GM23248 (cell line): ENCODE measurements at regions not wholly inside any gene's neighbourhood (a gene's known extent, or its start where the extent isn't known, plus 50 kb on each side); places are given as distances from the start of the nearest gene placed in this dataset.
A peak's percentile ranks its signal among the peaks of the same experiment; 100 is the strongest.
"Not testable (repeated sequence)": the region's sequence is repeated elsewhere in the genome, so short reads cannot be mapped to it uniquely, and the experiment has no call there.

Experiments used
- DNase-seq: peaks from one replicate; pipeline ENCODE4 v3.0.0-alpha.2; 2015
- H2AFZ ChIP-seq: fragments of 200-600 bp; sonication (generic); 2 replicates; pipeline ENCODE4 v1.6.1; 2016; ENCODE audit warnings: antibody characterized with exemption
- H3F3A ChIP-seq: fragments of 200-600 bp; sonication (generic); 2 replicates; pipeline ENCODE4 v1.6.1; 2016; ENCODE audit warnings: mild to moderate bottlenecking, antibody characterized with exemption, mixed run types; ENCODE audit not compliant: insufficient read depth
- H3K27ac ChIP-seq: fragments of 200-600 bp; sonication (generic); 2 replicates; pipeline ENCODE4 v1.5.1; 2016; ENCODE audit warnings: mild to moderate bottlenecking
- H3K27me3 ChIP-seq: fragments of 200-600 bp; sonication (generic); replicated peaks from 2 replicates; pipeline ENCODE4 v1.6.1; 2016; ENCODE audit warnings: mild to moderate bottlenecking; ENCODE audit not compliant: insufficient read depth
- H3K36me3 ChIP-seq: fragments of 200-600 bp; sonication (generic); 2 replicates; pipeline ENCODE4 v1.6.1; 2016; ENCODE audit warnings: low read depth, mild to moderate bottlenecking
- H3K4me1 ChIP-seq: fragments of 200-600 bp; sonication (generic); 2 replicates; pipeline ENCODE4 v1.6.1; 2016; ENCODE audit warnings: mild to moderate bottlenecking; ENCODE audit not compliant: insufficient read depth
- H3K4me2 ChIP-seq: fragments of 200-600 bp; sonication (generic); one replicate; pipeline ENCODE4 v1.6.1; 2016; ENCODE audit warnings: mild to moderate bottlenecking; ENCODE audit not compliant: unreplicated experiment
- H3K4me3 ChIP-seq: fragments of 200-600 bp; sonication (generic); 2 replicates; pipeline ENCODE4 v1.5.1; 2016; ENCODE audit warnings: mild to moderate bottlenecking
- H3K79me2 ChIP-seq: fragments of 200-600 bp; sonication (generic); 2 replicates; pipeline ENCODE4 v1.6.1; 2016; ENCODE audit warnings: mild to moderate bottlenecking; ENCODE audit not compliant: insufficient read depth
- H3K9ac ChIP-seq: fragments of 200-600 bp; sonication (generic); 2 replicates; pipeline ENCODE4 v1.6.1; 2016; ENCODE audit warnings: mild to moderate bottlenecking
- H3K9me2 ChIP-seq: fragments of 200-600 bp; sonication (generic); 2 replicates; pipeline ENCODE4 v1.6.1; 2016; ENCODE audit warnings: mixed run types, mild to moderate bottlenecking, moderate library complexity; ENCODE audit not compliant: insufficient read depth
- H3K9me3 ChIP-seq: fragments of 200-600 bp; sonication (generic); one replicate; pipeline ENCODE4 v1.6.1; 2017; ENCODE audit warnings: low read depth
- H4K20me1 ChIP-seq: fragments of 200-600 bp; sonication (generic); 2 replicates; pipeline ENCODE4 v1.6.0; 2016; ENCODE audit not compliant: insufficient read depth
- EZH2 ChIP-seq: fragments of 200-600 bp; sonication (generic); IDR thresholded peaks from 2 replicates; pipeline ENCODE4 v1.6.1; 2018; ENCODE audit warnings: antibody characterized with exemption, mild to moderate bottlenecking; ENCODE audit not compliant: insufficient read depth, poor library complexity, severe bottlenecking
- EZH2phosphoT487 ChIP-seq: fragments of 200-600 bp; sonication (generic); IDR thresholded peaks from 2 replicates; pipeline ENCODE4 v1.6.1; 2018; ENCODE audit warnings: antibody characterized with exemption, moderate library complexity, mild to moderate bottlenecking, low read depth; ENCODE audit not compliant: insufficient read depth
- WGBS, 2 experiments: methylation state at CpG; one replicate each; pipeline ENCODE4 v1.1.6; 2015 to 2017; ENCODE audit warnings: low lambda C conversion rate in 2 of 2, low coverage in 1 of 2; ENCODE audit errors: missing lambda C conversion rate in 2 of 2; 5-methylcytosine and 5-hydroxymethylcytosine counted together
- in situ Hi-C: fragments of 300-500 bp; cut with MboI; formaldehyde crosslinking; loops from 2 replicates; pipeline ENCODE4 v1.15.0; 2020

DNA sequence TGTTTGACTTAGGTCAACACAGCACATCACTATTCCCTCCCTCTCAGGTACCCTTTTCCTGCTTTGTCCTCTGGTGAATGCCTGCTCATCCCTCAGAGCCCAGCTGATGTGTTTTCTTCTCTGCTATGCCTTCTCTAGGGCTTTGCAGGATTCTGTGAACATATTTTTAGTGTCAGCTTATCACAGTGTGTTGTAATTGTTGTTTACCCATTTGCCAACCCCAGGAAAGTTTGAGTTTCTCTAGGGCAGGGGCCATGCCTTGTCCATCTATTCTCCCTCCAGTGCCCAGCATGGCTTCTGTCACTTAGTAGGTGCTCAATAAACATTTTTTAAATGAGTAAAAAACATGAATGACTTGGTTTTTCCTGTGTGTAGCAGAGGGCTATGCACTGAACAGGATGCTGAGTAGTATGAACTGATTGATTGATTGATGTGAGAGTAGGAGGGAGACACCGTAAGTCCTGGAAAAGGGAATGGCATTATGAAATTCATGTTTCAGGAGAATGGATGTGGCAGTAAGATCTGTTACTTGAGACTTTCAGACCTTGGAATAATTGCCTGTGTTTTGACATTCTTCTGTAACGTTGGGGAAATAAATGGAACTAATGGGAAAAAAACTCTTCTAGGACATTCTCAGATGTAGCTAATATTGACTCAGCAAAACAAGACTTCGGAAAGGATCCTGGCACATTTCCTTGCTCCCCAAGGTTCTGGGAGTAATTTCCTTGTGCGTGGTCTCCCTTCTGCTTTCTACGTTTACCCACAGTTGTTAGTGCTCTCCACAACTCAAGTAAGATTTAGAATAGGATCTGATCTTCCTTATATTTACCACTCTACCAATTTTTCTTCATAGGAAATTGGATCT, 267.3 kb upstream of the TBL1XR1 start:
- H3F3A ChIP-seq = peaks cover 35% of the 10 kb centered on the region; the same call in 1 of the 2 replicates
- no peaks in the 10 kb centered on the region for H3K9me2 ChIP-seq
- H3K27me3 ChIP-seq = no peaks in the 10 kb centered on the region
- peak overlapping the region; percentile 50 for H3K4me2 ChIP-seq
- H3K4me1 ChIP-seq = peaks cover 65% of the 10 kb centered on the region
- H3K79me2 ChIP-seq = no peaks in the 10 kb centered on the region
- H2AFZ ChIP-seq = peak overlapping the region; percentile 43; the same call in 1 of the 2 replicates
- no peak overlapping the region for H3K4me3 ChIP-seq
- H3K9ac ChIP-seq = no peak overlapping the region
- no peaks in the 10 kb centered on the region for H3K9me3 ChIP-seq
- H3K27ac ChIP-seq = peak overlapping the region; percentile 29; the same call in 1 of the 2 replicates
- 61 to 73% methylated on average over 5 of the region's 5 CpGs for WGBS, 2 experiments
- TF ChIP-seq EZH2 (no peak), EZH2phosphoT487 (no peak)
- in situ Hi-C loops = no loop called here
- DNase-seq = no peak
- no peaks in the 10 kb centered on the region for H4K20me1 ChIP-seq
- H3K36me3 ChIP-seq = no peaks in the 10 kb centered on the region

DNA sequence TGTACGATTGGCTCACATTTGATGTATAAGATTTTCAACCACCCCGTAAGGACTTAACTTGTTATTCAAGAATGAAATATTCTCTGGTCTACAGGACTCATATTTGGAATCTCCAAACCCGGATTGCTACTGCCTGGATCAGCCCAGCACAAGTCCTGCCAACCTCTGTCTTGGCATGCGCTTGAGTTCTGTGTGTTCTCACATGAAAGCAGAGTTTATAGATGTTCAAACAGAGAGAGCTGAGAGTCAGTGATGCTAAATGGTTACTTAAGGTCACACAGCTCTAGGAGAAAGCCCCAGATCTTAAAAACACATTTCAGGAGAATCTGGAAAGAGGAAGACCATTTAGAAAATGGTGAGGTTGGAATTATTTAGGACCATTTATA, 268.0 kb upstream of the TBL1XR1 start:
- in situ Hi-C loops = no loop called here

DNA sequence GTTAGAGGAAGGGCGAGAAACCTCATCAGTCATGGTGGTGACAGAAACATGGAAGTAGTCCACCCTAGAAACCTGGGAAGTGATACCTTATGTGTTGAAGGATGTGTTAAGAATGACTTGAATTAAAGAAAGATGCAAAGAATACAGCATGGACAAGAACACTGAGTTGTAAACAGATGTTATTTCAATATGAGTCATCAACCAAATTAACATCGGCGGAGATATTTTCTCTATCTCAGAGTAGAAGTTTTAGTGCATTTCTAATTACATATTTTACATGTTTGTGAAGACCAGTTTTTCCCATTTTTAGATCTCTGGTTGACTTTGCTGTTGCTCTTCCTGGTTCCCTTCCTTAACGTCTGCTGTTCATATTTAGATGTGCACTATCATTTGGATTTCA, 268.8 kb upstream of the TBL1XR1 start:
- in situ Hi-C loops = no loop called here
- H3K9me3 ChIP-seq = no peaks in the 10 kb centered on the region
- H3K4me3 ChIP-seq = no peak overlapping the region
- WGBS, 2 experiments = 17 to 29% methylated on average over 4 of the region's 4 CpGs
- no peaks in the 10 kb centered on the region for H3K36me3 ChIP-seq
- H3K27me3 ChIP-seq = no peaks in the 10 kb centered on the region
- H4K20me1 ChIP-seq = no peaks in the 10 kb centered on the region
- H3K27ac ChIP-seq = no peak overlapping the region
- no peak overlapping the region for H3K4me2 ChIP-seq
- H3F3A ChIP-seq = peaks cover 37% of the 10 kb centered on the region; the same call in 1 of the 2 replicates
- peaks cover 66% of the 10 kb centered on the region for H3K4me1 ChIP-seq
- H3K79me2 ChIP-seq = no peaks in the 10 kb centered on the region
- H2AFZ ChIP-seq = no peak overlapping the region
- no peaks in the 10 kb centered on the region for H3K9me2 ChIP-seq
- no peak overlapping the region for H3K9ac ChIP-seq
- peak; percentile 42 for DNase-seq
- TF ChIP-seq EZH2phosphoT487 (no peak), EZH2 (no peak)

More for the DNA sequence above, 268.0 kb upstream of the TBL1XR1 start:
- no peak for DNase-seq
- H3K9ac ChIP-seq = no peak overlapping the region
- no peak overlapping the region for H3K27ac ChIP-seq
- peaks cover 37% of the 10 kb centered on the region; the same call in 1 of the 2 replicates for H3F3A ChIP-seq
- no peaks in the 10 kb centered on the region for H3K36me3 ChIP-seq
- no peak for TF ChIP-seq EZH2phosphoT487
- TF ChIP-seq EZH2 = no peak
- no peak overlapping the region for H2AFZ ChIP-seq
- H3K79me2 ChIP-seq = no peaks in the 10 kb centered on the region
- H3K27me3 ChIP-seq = no peaks in the 10 kb centered on the region
- H3K9me2 ChIP-seq = no peaks in the 10 kb centered on the region
- H3K9me3 ChIP-seq = no peaks in the 10 kb centered on the region
- peaks cover 65% of the 10 kb centered on the region for H3K4me1 ChIP-seq
- H3K4me3 ChIP-seq = no peak overlapping the region
- no peaks in the 10 kb centered on the region for H4K20me1 ChIP-seq
- no peak overlapping the region for H3K4me2 ChIP-seq
- 57 to 61% methylated on average over 4 of the region's 4 CpGs for WGBS, 2 experiments

DNA sequence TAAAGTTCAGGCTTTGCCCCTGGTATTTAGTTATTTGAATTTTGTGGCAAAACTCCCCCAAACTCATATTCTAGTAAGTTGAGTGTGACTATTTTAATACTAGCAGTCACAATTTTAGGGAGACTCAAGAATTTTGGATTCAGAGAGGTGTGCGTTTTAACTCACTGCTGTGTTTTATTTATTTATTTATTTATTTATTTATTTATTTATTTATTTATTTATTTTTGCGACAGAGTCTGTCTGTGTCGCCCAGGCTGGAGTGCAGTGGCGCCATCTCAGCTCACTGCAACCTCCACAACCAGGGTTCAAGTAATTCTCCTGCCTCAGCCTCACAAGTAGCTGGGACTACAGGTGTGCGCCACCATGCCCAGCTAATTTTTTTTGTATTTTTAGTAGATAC, 269.3 kb upstream of the TBL1XR1 start:
- Histone ChIP-seq H3K4me1 (peaks cover 66% of the 10 kb centered on the region), H3F3A (peaks cover 37% of the 10 kb centered on the region; the same call in 1 of the 2 replicates)
- H2AFZ ChIP-seq, H3K36me3 ChIP-seq, H3K79me2 ChIP-seq, H3K27ac ChIP-seq, H3K9ac ChIP-seq, DNase-seq, H4K20me1 ChIP-seq, H3K4me2 ChIP-seq, in situ Hi-C loops, H3K9me2 ChIP-seq, H3K9me3 ChIP-seq, H3K4me3 ChIP-seq, H3K27me3 ChIP-seq: not testable (repeated sequence)
- 88 to 91% methylated on average over 5 of the region's 5 CpGs for WGBS, 2 experiments
